Esophagus squamous epithelium (tissue), 4 donors: ENCODE measurements at regions not wholly inside any gene's neighbourhood (a gene's known extent, or its start where the extent isn't known, plus 50 kb on each side); places are given as distances from the start of the nearest gene placed in this dataset.

Experiments used
- POLR2A ChIP-seq, 4 donors: fragments of 450-650 bp; IDR thresholded peaks; one replicate each; pipeline ENCODE4 v1.6.1; 2017; ENCODE audit warnings: antibody characterized with exemption in 4 of 4, mild to moderate bottlenecking in 4 of 4, moderate library complexity in 3 of 4
- TF ChIP-seq, protein P1 (sequence below), 6 experiments: fragments of 450-650 bp in 4 of 6; fragments of 200-600 bp in 2 of 6; sonication (generic) in 2 of 6; IDR thresholded peaks; one replicate each; pipeline ENCODE4 v1.5.1; 2016 to 2019; ENCODE audit warnings: antibody characterized with exemption in 6 of 6, mild to moderate bottlenecking in 4 of 6, moderate library complexity in 4 of 6

DNA sequence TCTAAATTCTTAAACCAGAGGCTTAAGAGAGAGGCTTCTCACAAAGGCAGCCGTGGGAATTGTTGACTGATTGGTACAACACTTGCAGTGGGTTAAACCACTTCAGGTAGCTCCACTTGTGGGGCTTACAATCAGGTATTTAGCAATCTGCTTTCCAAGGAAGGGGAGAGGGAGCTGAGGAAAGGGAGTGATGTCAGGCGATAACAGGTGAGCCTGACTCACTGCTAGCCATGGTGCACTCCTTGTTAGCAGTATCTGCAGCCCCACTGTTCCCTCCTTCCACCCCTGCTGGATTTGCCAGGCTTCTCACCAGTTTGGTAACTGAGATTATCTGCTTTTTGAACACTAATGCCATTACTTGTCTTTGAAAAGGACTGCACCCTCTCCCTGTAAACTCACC is 1056.7 kb upstream of the FANCL start:
- TF ChIP-seq, protein P1, sequence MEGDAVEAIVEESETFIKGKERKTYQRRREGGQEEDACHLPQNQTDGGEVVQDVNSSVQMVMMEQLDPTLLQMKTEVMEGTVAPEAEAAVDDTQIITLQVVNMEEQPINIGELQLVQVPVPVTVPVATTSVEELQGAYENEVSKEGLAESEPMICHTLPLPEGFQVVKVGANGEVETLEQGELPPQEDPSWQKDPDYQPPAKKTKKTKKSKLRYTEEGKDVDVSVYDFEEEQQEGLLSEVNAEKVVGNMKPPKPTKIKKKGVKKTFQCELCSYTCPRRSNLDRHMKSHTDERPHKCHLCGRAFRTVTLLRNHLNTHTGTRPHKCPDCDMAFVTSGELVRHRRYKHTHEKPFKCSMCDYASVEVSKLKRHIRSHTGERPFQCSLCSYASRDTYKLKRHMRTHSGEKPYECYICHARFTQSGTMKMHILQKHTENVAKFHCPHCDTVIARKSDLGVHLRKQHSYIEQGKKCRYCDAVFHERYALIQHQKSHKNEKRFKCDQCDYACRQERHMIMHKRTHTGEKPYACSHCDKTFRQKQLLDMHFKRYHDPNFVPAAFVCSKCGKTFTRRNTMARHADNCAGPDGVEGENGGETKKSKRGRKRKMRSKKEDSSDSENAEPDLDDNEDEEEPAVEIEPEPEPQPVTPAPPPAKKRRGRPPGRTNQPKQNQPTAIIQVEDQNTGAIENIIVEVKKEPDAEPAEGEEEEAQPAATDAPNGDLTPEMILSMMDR (IDR thresholded peaks at IDR 0.05), result no peak
- TF ChIP-seq POLR2A (IDR thresholded peaks at IDR 0.05), result no peak
